HG02610 (cell line): ENCODE measurements at regions not wholly inside any gene's neighbourhood (a gene's known extent, or its start where the extent isn't known, plus 50 kb on each side); places are given as distances from the start of the nearest gene placed in this dataset.

Source experiments
- ATAC-seq: cut with Tn5 transposase; IDR thresholded peaks from one replicate; pipeline ENCODE4 v1.9.1; 2021; ENCODE audit warnings: mild to moderate bottlenecking, moderate library complexity; ENCODE audit not compliant: unreplicated experiment

- no peak for ATAC-seq
Observed at GRCh38 chr5:86875539-86875938, 257.8 kb downstream of the COX7C start.

- no peak for ATAC-seq
Observed at GRCh38 chr5:86878250-86878649, 260.5 kb downstream of the COX7C start.

DNA sequence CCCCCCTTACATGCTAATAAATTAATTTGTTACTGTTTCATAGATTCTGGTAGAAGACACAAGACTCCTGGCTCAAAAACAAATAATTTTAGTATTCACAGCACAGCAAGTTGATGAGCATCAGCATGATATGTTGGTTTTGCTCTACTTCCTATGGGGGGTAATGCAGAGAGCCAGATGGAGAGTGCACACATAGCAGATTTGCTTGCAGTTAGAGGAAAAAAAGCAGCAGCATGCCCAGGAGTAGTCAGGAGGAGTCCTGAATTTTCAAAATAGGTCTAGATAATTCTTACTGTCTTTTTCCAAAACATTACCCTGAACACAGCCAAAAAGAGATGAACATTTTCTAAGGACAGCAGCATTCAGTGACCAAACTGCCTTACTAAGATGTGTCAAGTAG is 261.3 kb downstream of the COX7C start:
- no peak for ATAC-seq

DNA sequence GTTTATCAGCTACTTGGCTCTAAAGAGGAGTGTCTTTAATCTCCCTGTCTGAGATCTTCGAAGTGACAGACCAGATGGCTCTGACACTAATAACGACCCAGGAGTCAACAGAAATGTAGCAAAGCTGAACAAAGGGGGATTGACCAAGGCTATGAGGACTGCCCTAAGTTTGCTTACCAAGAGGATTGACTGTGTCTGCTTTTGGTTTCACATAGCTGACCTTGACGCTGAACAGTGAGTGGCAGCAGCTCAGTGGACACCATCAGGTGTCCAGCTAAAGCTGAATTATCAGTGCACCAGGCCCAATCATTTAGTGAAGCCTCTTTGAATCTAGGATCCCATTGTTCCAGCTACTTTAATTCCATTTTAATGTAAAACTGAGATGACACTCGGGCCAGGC is 262.6 kb downstream of the COX7C start:
- no peak for ATAC-seq

- ATAC-seq, result peak; percentile 88
Observed at GRCh38 chr5:86880785-86881492, 263.2 kb downstream of the COX7C start.

- no peak for ATAC-seq
Observed at GRCh38 chr5:86881493-86882090, 263.9 kb downstream of the COX7C start.

DNA sequence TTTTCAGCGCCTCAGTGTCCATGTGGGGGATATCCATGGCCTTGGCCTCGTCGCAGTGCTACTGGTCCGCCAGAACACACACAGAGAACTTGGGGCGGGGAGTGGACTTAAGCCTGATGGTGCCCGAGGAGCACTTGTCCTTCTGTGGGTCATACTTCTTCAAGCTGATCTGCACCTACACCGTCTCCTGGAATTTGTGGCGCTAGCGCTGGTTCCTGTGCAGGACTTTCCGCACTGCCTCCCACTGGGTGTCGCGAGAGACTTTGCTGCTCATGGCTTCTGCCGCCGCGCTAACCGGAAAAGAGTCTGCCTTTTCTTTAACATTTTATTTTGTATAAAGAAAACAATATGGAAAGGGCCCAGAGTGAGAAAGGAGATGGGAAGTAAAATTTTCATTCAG is 266.9 kb downstream of the COX7C start:
- no peak for ATAC-seq

GRCh38 chr5:86885011-86885410 is 267.3 kb downstream of the COX7C start:
- ATAC-seq, result no peak

- ATAC-seq, result no peak
Observed at GRCh38 chr5:86885489-86886230, 267.9 kb downstream of the COX7C start.

- ATAC-seq, result no peak
Observed at GRCh38 chr5:86890375-86890774, 272.6 kb downstream of the COX7C start.

DNA sequence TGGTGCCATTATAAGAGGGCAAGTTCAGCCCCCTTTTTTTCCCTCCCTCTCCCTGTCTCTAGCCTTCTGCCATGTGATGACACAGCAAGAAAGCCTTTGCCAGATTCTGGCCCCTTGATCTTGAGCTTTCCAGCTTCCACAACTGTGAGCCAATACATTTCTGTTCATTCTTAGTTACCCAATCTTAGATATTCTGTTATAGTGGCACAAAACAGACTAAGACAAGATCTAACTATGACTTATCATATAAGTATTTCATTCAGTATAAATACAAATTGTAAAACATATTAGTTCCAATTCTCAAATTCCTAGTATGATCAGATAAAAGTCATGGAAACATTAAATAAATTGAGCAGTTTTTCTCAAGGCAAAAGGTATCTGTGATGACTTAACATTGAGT is 276.3 kb downstream of the COX7C start:
- ATAC-seq, result no peak

DNA sequence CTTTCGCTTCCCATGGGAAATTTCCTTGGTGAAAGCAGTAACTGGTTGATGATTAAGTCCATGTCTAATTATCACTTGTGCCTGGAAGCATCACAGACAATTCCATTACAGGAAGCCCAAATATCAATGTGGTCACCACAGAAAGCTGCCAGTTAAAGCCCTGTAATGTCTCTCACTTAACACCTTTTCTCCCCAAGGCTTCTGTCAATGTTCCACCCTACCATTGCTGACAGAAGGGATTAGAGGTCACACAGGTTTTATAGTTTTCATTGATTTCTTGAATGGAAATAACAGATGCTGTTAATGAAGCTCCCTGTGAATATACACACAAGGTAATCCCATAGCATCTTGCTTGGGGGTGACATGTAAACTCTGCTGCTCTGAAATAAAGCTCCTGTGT is 279.2 kb downstream of the COX7C start:
- ATAC-seq, result no peak

GRCh38 chr5:86909418-86910295 is 291.9 kb downstream of the COX7C start:
- ATAC-seq, result no peak

DNA sequence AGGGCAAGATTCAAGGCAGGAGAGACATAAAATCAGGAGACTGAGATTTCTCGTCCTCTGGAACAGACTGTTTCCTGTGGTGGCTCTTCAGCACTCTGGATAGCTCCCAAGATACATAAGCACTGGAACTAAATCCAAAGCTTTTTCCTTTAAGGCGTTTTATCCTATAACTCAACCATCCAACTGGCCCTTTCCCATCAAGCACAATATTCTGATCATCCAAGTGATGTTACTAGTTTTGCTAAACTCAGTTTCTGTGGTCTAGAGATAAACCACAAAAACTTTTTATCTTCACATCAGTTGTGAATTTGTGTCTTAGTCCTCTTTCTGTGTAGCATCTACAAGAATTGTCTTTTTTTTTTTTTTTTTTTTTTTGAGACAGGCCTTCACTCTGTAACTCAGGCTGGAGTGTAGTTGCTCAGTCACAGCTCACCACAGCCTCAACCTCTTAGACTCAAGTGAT is 299.4 kb downstream of the COX7C start:
- ATAC-seq, result no peak

DNA sequence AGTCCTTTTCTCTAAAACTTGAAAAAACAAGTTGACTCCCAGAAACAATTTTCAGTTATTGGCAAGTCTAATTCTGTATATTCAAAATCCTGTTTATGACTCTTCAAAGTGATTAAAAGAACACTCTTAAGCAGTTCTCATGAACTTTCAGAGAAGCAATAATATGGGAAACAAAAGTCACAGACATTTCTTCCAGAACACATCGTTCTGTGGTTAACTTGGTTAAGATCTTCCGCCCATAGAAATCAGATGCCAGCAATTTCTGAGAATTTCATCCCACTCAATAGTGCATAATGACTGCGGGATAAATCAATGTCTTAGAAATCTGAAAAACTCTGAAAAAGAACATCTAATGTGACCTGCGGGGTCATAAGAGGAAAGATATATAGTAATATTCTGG is 300.5 kb downstream of the COX7C start:
- no peak for ATAC-seq

DNA sequence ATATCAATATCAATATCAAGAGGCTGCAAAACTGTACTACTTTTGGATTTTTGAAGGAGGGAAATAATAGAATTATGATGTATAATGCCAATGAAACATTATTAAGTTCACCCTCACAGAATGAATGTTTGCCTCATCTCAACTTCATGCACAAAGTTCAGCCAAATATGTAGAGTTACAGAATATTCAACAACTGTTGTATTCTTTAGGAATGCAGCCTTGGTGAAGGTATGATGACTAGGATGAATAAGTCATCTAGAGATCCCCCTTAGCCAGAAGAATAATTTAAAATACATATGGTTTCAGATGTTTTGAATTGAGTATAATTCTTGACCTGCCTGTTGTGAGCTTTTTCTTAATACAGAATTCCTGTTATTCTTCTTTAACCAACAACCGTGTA is 308.3 kb downstream of the COX7C start:
- no peak for ATAC-seq

DNA sequence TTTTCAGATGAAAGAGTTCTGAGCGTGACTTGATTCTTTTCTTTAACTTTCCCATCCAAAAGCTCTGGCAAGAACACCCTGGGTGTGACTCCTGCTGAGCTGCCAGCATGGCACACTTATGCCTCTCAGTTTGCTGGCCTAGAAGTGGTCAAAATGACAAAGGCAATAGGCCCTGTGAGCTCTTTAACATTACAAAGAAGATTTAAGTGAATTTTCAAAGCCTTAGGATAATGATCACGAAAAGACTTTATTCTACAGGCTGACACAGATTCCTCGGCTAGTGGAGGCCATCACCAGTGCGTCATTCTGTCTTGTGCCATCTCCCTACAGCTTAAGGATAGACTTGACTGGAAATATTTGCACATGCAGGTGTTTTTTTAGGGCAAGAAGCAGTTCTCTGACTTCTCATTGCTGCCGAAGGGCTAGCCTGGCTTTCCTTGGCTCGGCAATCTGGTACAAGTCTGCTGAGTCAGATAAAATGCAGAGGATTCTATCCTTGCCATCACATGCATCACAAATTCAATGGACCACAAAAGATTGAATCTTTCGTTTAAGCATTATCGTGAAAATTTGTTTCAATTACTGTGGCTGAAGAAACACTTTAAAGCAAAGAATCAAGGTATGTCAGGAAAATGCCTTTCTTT is 311.5 kb downstream of the COX7C start:
- ATAC-seq, result no peak

DNA sequence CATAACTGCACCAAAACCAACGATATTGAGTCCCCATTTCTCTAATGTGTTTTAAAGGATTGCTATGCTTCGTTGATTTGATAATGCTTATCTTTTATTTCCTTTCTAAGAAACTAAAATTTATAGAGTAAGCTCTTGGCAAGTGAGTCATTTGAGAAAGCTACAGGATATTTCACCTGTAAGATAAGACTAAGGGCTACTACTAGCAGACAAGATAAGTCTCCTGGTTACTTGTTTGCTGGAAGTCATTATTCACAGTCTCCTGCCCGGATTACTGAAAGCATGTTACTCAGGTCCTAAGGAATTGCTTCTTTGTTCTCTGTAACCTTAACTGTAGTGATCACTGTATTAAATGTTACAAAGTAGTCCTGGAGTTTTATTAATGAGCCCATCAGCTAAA is 315.9 kb upstream of the RASA1 start:
- no peak for ATAC-seq

- ATAC-seq, result no peak
Observed at GRCh38 chr5:86964889-86965288, 302.8 kb upstream of the RASA1 start.

- no peak for ATAC-seq
Observed at GRCh38 chr5:86968301-86968753, 299.4 kb upstream of the RASA1 start.

DNA sequence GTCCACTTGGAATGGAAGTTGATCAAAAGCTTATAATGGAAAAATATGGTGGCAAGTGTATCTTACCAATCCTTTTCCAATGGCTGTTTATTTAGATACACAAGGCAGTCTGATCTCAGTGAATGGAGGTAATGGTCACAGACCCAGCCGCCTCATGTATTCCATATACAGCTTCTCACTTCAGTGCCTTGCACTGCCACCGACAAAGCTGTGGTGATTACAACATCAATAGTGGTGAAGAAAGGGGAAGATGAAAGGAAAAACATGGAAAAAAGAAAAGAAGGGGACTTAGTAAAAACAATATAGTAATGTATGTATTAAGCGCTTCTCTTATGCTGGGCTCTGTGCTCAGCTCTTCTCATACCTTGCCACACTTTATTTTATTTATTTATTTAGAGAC is 297.3 kb upstream of the RASA1 start:
- ATAC-seq, result no peak
